B cell (primary cell): ENCODE measurements at regions not wholly inside any gene's neighbourhood (a gene's known extent, or its start where the extent isn't known, plus 50 kb on each side); places are given as distances from the start of the nearest gene placed in this dataset.

ENCODE experiments used
- ATAC-seq: fragments of 200-7000 bp; cut with Tn5 transposase; one replicate; pipeline ENCODE4 v1.10.0; 2021; ENCODE audit warnings: low read depth, mild to moderate bottlenecking, moderate number of reproducible peaks, moderate library complexity
- CTCF ChIA-PET: fragments of 350-600 bp; sonication (Branson Sonifier 250); formaldehyde crosslinking; loops from one replicate; lab custom pipeline; 2021; ENCODE audit warnings: antibody characterized with exemption, inconsistent platforms; lab: Charles Lee
- POLR2A ChIA-PET: fragments of 350-600 bp; sonication (Branson Sonifier 250); formaldehyde crosslinking; loops from one replicate; lab custom pipeline; 2021; ENCODE audit warnings: antibody characterized with exemption; lab: Charles Lee
- DNase-seq: peaks from one replicate; pipeline ENCODE4 v3.0.0; 2013
- H2AFZ ChIP-seq: 2 replicates; pipeline ENCODE4 v1.6.1; 2012; ENCODE audit warnings: mild to moderate bottlenecking, low read depth, low read length; ENCODE audit not compliant: insufficient read depth, poor library complexity, severe bottlenecking
- H3K27ac ChIP-seq, 2 donors: 1 replicate in 1 of 2; 2 replicates in 1 of 2; pipeline ENCODE4 v1.5.1; 2012 to 2013; ENCODE audit warnings: low read length in 2 of 2, mild to moderate bottlenecking in 2 of 2, moderate library complexity in 1 of 2
- H3K27me3 ChIP-seq, 4 experiments: fragments of 200-600 bp in 1 of 4; sonication (generic) in 1 of 4; replicated peaks in 1 of 4; 1 replicate in 2 of 4; 2 replicates in 2 of 4; pipeline versions ENCODE4 v1.6.1 to v1.7.0; 2013 to 2016; ENCODE audit warnings: low read length in 3 of 4, mild to moderate bottlenecking in 2 of 4, mixed read lengths in 1 of 4, moderate library complexity in 1 of 4; ENCODE audit not compliant: insufficient read depth in 4 of 4, control insufficient read depth in 3 of 4; ENCODE audit errors: control extremely low read depth in 1 of 4
- H3K36me3 ChIP-seq, 2 experiments: replicated peaks in 1 of 2; 1 replicate in 1 of 2; 2 replicates in 1 of 2; pipeline versions ENCODE4 v1.6.1 to v1.7.1; 2013; ENCODE audit warnings: low read length in 1 of 2; ENCODE audit not compliant: insufficient read depth in 2 of 2, control insufficient read depth in 1 of 2; ENCODE audit errors: control extremely low read depth in 1 of 2, extremely low read depth in 1 of 2
- H3K4me1 ChIP-seq, 2 donors: fragments of 200-600 bp in 1 of 2; sonication (generic) in 1 of 2; 1 replicate in 1 of 2; 2 replicates in 1 of 2; pipeline versions ENCODE4 v1.5.1 to v1.6.1; 2013 to 2017; ENCODE audit warnings: low read length in 2 of 2; ENCODE audit not compliant: control insufficient read depth in 2 of 2, insufficient read depth in 2 of 2
- H3K4me2 ChIP-seq: replicated peaks from 2 replicates; pipeline ENCODE3; 2012; ENCODE audit warnings: mild to moderate bottlenecking, low read depth, low read length; ENCODE audit not compliant: poor library complexity, severe bottlenecking
- H3K4me3 ChIP-seq, 5 experiments: fragments of 200-600 bp in 1 of 5; sonication (generic) in 1 of 5; 1 replicate in 3 of 5; 2 replicates in 2 of 5; pipeline versions ENCODE4 v1.5.1 to v1.7.0; 2011 to 2016; ENCODE audit warnings: low read length in 4 of 5, mild to moderate bottlenecking in 4 of 5, low read depth in 2 of 5, control low read depth in 1 of 5, moderate library complexity in 1 of 5; ENCODE audit not compliant: insufficient read depth in 1 of 5; ENCODE audit errors: control extremely low read depth in 1 of 5, extremely low read depth in 1 of 5
- H3K79me2 ChIP-seq: fragments of 200-600 bp; sonication (generic); one replicate; pipeline ENCODE4 v1.6.0; 2016; ENCODE audit warnings: low read length; ENCODE audit not compliant: control insufficient read depth, insufficient read depth
- H3K9ac ChIP-seq: fragments of 200-600 bp; sonication (generic); 2 replicates; pipeline ENCODE4 v1.6.1; 2017; ENCODE audit warnings: mild to moderate bottlenecking, low read length, moderate library complexity
- H3K9me3 ChIP-seq, 3 donors: one replicate each; pipeline versions ENCODE4 v1.6.1 to v1.7.1; 2013; ENCODE audit warnings: low read length in 2 of 3; ENCODE audit not compliant: control insufficient read depth in 2 of 3, insufficient read depth in 1 of 3; ENCODE audit errors: control extremely low read depth in 1 of 3
- H4K20me1 ChIP-seq: 2 replicates; pipeline ENCODE4 v1.6.0; 2012; ENCODE audit warnings: mild to moderate bottlenecking, low read length; ENCODE audit not compliant: insufficient read depth, control insufficient read depth, poor library complexity, severe bottlenecking
- H3K27ac Mint-ChIP-seq: one replicate; pipeline ENCODE4 v1.8.0; 2021; ENCODE audit warnings: mixed read lengths
- H3K27me3 Mint-ChIP-seq: one replicate; pipeline ENCODE4 v1.8.0; 2021; ENCODE audit warnings: mixed read lengths
- H3K4me1 Mint-ChIP-seq: one replicate; pipeline ENCODE4 v1.8.0; 2021; ENCODE audit warnings: mixed read lengths
- H3K4me3 Mint-ChIP-seq: one replicate; pipeline ENCODE4 v1.8.0; 2021; ENCODE audit warnings: mixed read lengths
- H3K9me3 Mint-ChIP-seq: one replicate; pipeline ENCODE4 v1.8.0; 2022; ENCODE audit warnings: mixed read lengths; ENCODE audit not compliant: insufficient read depth
- EZH2 ChIP-seq: IDR thresholded peaks from 2 replicates; pipeline ENCODE4 v1.6.1; 2012; ENCODE audit warnings: borderline replicate concordance, low read depth, mild to moderate bottlenecking, moderate library complexity, low read length; ENCODE audit not compliant: insufficient read depth, poor library complexity, severe bottlenecking
- WGBS: methylation state at CpG from one replicate; pipeline ENCODE4 v1.1.5; 2013; ENCODE audit warnings: missing lambda C conversion rate; ENCODE audit not compliant: insufficient coverage; 5-methylcytosine and 5-hydroxymethylcytosine counted together
- intact Hi-C: fragments of 100-400 bp; cut with micrococcal nuclease; formaldehyde crosslinking; loops from one replicate; pipeline ENCODE4 v1.10.0; 2022
- TF ChIP-seq, protein P1 (sequence below): fragments of 200-600 bp; IDR thresholded peaks from one replicate; pipeline ENCODE4 v1.8.0; 2022; ENCODE audit warnings: antibody characterized with exemption, mild to moderate bottlenecking

DNA sequence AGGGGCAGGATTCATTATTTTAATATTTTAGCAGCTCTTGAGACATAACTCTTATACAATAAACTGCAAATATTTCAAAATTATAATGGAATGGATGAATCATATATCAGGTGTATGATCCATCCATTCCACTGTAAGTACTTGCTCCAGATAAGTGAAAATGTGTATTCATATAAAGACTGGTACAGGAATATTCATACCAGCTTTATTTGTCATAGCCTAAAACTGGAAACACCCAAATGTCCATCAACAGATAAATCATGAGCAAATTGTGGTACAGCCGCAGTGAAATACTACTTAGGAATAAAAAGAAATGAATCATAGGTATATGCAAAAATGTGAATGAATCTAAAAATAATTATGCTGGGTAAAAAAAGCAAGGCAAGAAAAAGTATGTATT, 263.6 kb upstream of the SYT10 start:
- DNase-seq: no peak
- TF ChIP-seq EZH2: no peak
- TF ChIP-seq, protein P1, sequence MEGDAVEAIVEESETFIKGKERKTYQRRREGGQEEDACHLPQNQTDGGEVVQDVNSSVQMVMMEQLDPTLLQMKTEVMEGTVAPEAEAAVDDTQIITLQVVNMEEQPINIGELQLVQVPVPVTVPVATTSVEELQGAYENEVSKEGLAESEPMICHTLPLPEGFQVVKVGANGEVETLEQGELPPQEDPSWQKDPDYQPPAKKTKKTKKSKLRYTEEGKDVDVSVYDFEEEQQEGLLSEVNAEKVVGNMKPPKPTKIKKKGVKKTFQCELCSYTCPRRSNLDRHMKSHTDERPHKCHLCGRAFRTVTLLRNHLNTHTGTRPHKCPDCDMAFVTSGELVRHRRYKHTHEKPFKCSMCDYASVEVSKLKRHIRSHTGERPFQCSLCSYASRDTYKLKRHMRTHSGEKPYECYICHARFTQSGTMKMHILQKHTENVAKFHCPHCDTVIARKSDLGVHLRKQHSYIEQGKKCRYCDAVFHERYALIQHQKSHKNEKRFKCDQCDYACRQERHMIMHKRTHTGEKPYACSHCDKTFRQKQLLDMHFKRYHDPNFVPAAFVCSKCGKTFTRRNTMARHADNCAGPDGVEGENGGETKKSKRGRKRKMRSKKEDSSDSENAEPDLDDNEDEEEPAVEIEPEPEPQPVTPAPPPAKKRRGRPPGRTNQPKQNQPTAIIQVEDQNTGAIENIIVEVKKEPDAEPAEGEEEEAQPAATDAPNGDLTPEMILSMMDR: no peak
- intact Hi-C loops: no loop called here
- Histone ChIP-seq H3K9ac (no peak overlapping the region), H3K9me3 (no peaks in the 10 kb centered on the region), H3K27me3 (no peaks in the 10 kb centered on the region), H3K27ac (no peak overlapping the region), H3K4me1 (no peaks in the 10 kb centered on the region), H3K79me2 (no peaks in the 10 kb centered on the region), H4K20me1 (no peaks in the 10 kb centered on the region), H3K4me2 (no peak overlapping the region), H3K4me3 (no peak overlapping the region), H3K36me3 (no peaks in the 10 kb centered on the region), H2AFZ (no peak overlapping the region)
- no peak overlapping the region for H3K27ac Mint-ChIP-seq
- H3K4me3 Mint-ChIP-seq: no peak overlapping the region
- peaks cover 5% of the 10 kb centered on the region for H3K9me3 Mint-ChIP-seq
- CTCF ChIA-PET: no interaction called here
- no peaks in the 10 kb centered on the region for H3K4me1 Mint-ChIP-seq
- no peaks in the 10 kb centered on the region for H3K27me3 Mint-ChIP-seq
- WGBS: no CpG with 5 or more reads among the region's 1 CpG
- POLR2A ChIA-PET: no interaction called here
- no peak for ATAC-seq

DNA sequence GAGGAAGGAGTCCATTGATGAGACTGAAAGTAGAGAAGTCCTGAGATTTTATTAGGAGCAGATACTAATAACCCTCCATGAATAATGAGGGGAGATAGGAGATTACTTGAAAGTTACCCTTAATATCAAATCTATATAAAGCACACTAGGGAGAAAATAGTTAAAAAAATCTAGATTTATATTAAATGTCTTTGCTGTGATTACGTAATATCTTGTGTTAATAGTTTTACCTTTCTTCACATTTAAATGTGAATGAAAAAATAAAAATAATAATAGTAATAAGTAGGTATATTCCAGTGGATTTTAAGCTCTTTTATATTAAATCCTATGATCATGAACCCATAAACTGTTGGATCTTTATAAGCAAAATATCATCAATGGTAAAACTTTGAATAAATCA, 267.3 kb upstream of the SYT10 start:
- Histone ChIP-seq H3K79me2 (no peaks in the 10 kb centered on the region), H3K27me3 (no peaks in the 10 kb centered on the region), H3K36me3 (no peaks in the 10 kb centered on the region), H3K9ac (no peak overlapping the region), H3K27ac (no peak overlapping the region), H2AFZ (no peak overlapping the region), H3K4me3 (no peak overlapping the region), H3K4me2 (no peak overlapping the region), H3K4me1 (no peaks in the 10 kb centered on the region), H4K20me1 (no peaks in the 10 kb centered on the region), H3K9me3 (no peaks in the 10 kb centered on the region)
- Mint-ChIP-seq H3K4me1 (no peaks in the 10 kb centered on the region), H3K27me3 (no peaks in the 10 kb centered on the region), H3K9me3 (peaks cover 2% of the 10 kb centered on the region), H3K4me3 (no peak overlapping the region), H3K27ac (no peak overlapping the region)
- intact Hi-C loops: no loop called here
- TF ChIP-seq, protein P1: no peak
- TF ChIP-seq EZH2: no peak
- ChIA-PET CTCF (no interaction called here), POLR2A (no interaction called here)
- ATAC-seq (no peak), DNase-seq (no peak)
- no CpG with 5 or more reads among the region's 1 CpG for WGBS
